ENCODE measurements at regions not wholly inside any gene's neighbourhood (a gene's known extent, or its start where the extent isn't known, plus 50 kb on each side); places are given as distances from the start of the nearest gene placed in this dataset.

DNA sequence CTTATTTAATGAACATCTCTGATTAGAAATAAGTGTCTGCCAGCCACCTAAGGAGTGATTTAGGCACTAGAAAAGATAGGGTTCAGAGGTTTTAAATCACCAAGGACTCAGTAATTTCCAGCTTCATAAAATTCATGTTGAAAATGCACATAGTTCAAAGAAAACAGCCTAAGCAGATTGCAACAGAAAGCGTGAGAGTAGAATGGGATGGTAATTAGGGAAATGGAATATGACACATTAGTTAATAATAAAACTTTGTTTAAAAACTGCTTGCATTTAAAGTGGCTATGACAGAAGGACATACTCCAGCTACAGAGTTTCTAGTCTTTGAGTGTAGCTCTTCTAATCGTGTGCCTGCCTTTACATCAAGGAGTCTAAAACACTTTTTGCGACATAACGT lies 490.8 kb downstream of the TLE4 start:
- BruUV-seq (replicated peaks): no TSS peak
- Histone ChIP-seq H3K9me1 (replicated peaks; ENCODE audit: control insufficient read depth, extremely low read depth, insufficient read depth, low read length) (no peaks in the 10 kb centered on the region), H2AFZ (ENCODE audit: low read depth, low read length) (no peak overlapping the region), H3K27ac (ENCODE audit: insufficient read depth, low read depth, low read length) (no peak overlapping the region), H3K4me2 (ENCODE audit: insufficient read depth, low read length) (no peak overlapping the region), H3K36me3 (ENCODE audit: control insufficient read depth in 2 of 2, extremely low read depth in 1 of 2, insufficient read depth in 2 of 2, low read length in 2 of 2) (no peaks in the 10 kb centered on the region), H3K9ac (replicated peaks; ENCODE audit: extremely low read depth, insufficient read depth, low read length) (no peak overlapping the region), H3K27me3 (ENCODE audit: control insufficient read depth in 2 of 2, insufficient read depth in 2 of 2, low read length in 2 of 2) (no peaks in the 10 kb centered on the region), H3K4me1 (ENCODE audit: control insufficient read depth, extremely low read depth, insufficient read depth, low read length) (peaks cover 6% of the 10 kb centered on the region), H3K4me3 (replicated peaks in 1 of 3; ENCODE audit: insufficient read depth in 1 of 3, low read depth in 1 of 3, low read length in 3 of 3) (no peak overlapping the region), H3K9me3 (replicated peaks; ENCODE audit: control insufficient read depth, insufficient read depth, low read length) (no peaks in the 10 kb centered on the region), H4K20me1 (replicated peaks; ENCODE audit: control insufficient read depth, extremely low read depth, insufficient read depth, low read length) (no peaks in the 10 kb centered on the region), H3K79me2 (ENCODE audit: control insufficient read depth, insufficient read depth, low read length) (no peaks in the 10 kb centered on the region)
- ChIA-PET CTCF (no interaction called here), POLR2A (no interaction called here)
- dilution Hi-C loops (cut with MboI; ENCODE audit: extremely low pct_ligation_motif_present, low sequenced_read_pairs): no loop called here
- FAIRE-seq (no peak), DNase-seq (ENCODE audit: low read depth, low spot score) (no peak)
- TF ChIP-seq POLR2A (IDR thresholded peaks at IDR 0.05; ENCODE audit: low read depth, low read length) (no peak), JUN (IDR thresholded peaks at IDR 0.05; ENCODE audit: borderline replicate concordance, insufficient read depth, insufficient read length, low read depth) (no peak), EZH2 (IDR thresholded peaks at IDR 0.05; ENCODE audit: borderline replicate concordance, low read depth, low read length, severe bottlenecking) (no peak), POLR2AphosphoS5 (IDR thresholded peaks at IDR 0.05; ENCODE audit: insufficient read depth, low read depth, low read length) (no peak), GATA2 (IDR thresholded peaks at IDR 0.05; ENCODE audit: insufficient read depth, insufficient read length, low read depth, low read length) (no peak), MYC (IDR thresholded peaks at IDR 0.05; ENCODE audit: low read depth, low read length) (no peak), FOS (IDR thresholded peaks at IDR 0.05; ENCODE audit: borderline replicate concordance, insufficient read depth, low read length) (no peak)
- TF ChIP-seq, protein P1, sequence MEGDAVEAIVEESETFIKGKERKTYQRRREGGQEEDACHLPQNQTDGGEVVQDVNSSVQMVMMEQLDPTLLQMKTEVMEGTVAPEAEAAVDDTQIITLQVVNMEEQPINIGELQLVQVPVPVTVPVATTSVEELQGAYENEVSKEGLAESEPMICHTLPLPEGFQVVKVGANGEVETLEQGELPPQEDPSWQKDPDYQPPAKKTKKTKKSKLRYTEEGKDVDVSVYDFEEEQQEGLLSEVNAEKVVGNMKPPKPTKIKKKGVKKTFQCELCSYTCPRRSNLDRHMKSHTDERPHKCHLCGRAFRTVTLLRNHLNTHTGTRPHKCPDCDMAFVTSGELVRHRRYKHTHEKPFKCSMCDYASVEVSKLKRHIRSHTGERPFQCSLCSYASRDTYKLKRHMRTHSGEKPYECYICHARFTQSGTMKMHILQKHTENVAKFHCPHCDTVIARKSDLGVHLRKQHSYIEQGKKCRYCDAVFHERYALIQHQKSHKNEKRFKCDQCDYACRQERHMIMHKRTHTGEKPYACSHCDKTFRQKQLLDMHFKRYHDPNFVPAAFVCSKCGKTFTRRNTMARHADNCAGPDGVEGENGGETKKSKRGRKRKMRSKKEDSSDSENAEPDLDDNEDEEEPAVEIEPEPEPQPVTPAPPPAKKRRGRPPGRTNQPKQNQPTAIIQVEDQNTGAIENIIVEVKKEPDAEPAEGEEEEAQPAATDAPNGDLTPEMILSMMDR (IDR thresholded peaks at IDR 0.05; ENCODE audit: extremely low read depth in 1 of 2, insufficient read depth in 1 of 2, low read depth in 1 of 2, low read length in 2 of 2): no peak
- TF ChIP-seq, protein P2, sequence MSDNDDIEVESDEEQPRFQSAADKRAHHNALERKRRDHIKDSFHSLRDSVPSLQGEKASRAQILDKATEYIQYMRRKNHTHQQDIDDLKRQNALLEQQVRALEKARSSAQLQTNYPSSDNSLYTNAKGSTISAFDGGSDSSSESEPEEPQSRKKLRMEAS (IDR thresholded peaks at IDR 0.05; ENCODE audit: insufficient read depth, insufficient read length): no peak
- intact Hi-C loops (cut with micrococcal nuclease): no loop called here
